Transverse colon (tissue), 4 donors: ENCODE measurements at regions not wholly inside any gene's neighbourhood (a gene's known extent, or its start where the extent isn't known, plus 50 kb on each side); places are given as distances from the start of the nearest gene placed in this dataset.

ENCODE experiments used
- DNase-seq: peaks from one replicate; pipeline ENCODE4 v3.0.0-alpha.2; 2019
- H3K27ac ChIP-seq, 4 donors: fragments of 200-600 bp; sonication (generic); 2 replicates each; pipeline ENCODE4 v1.5.1; 2016 to 2018; ENCODE audit warnings: inconsistent platforms in 4 of 4
- H3K27me3 ChIP-seq: fragments of 200-600 bp; sonication (generic); 2 replicates; pipeline ENCODE4 v1.5.1; 2017; ENCODE audit warnings: inconsistent platforms
- H3K36me3 ChIP-seq, 4 donors: fragments of 200-600 bp; sonication (generic); 2 replicates each; pipeline ENCODE4 v1.5.1; 2017 to 2019; ENCODE audit warnings: inconsistent platforms in 4 of 4
- H3K4me1 ChIP-seq, 4 donors: fragments of 200-600 bp; sonication (generic); 2 replicates each; pipeline ENCODE4 v1.5.1; 2017 to 2020; ENCODE audit warnings: inconsistent platforms in 4 of 4
- H3K4me3 ChIP-seq, 4 donors: fragments of 200-600 bp; sonication (generic); 1 replicate in 1 of 4; 2 replicates in 3 of 4; pipeline versions ENCODE4 v1.5.1 to v1.6.1; 2017 to 2019; ENCODE audit warnings: inconsistent platforms in 4 of 4
- H3K9me3 ChIP-seq, 2 donors: fragments of 200-600 bp; sonication (generic); 2 replicates each; pipeline ENCODE4 v1.5.1; 2017 to 2019; ENCODE audit warnings: inconsistent platforms in 2 of 2
- EP300 ChIP-seq: sonication (generic); formaldehyde crosslinking; IDR thresholded peaks from one replicate; pipeline ENCODE4 v1.6.1; 2017; ENCODE audit warnings: antibody characterized with exemption, low read depth
- POLR2A ChIP-seq: fragments of 450-650 bp; IDR thresholded peaks from one replicate; pipeline ENCODE4 v1.6.1; 2016; ENCODE audit warnings: antibody characterized with exemption, mild to moderate bottlenecking, moderate library complexity
- POLR2AphosphoS5 ChIP-seq, 3 donors: sonication (generic); formaldehyde crosslinking; IDR thresholded peaks; one replicate each; pipeline ENCODE4 v1.6.1; 2016; ENCODE audit warnings: antibody characterized with exemption in 3 of 3
- WGBS, 2 donors: methylation state at CpG; one replicate each; pipeline ENCODE4 v1.1.5; 2018; ENCODE audit warnings: low coverage in 1 of 2; 5-methylcytosine and 5-hydroxymethylcytosine counted together
- in situ Hi-C, 4 donors: fragments of 200-750 bp; cut with MboI; loops; one replicate each; pipeline versions ENCODE4 v1.15.0 to v1.15.1; 2017; ENCODE audit warnings: low sequenced_read_pairs in 3 of 4, low pct_ligation_motif_present in 1 of 4, low pct_unique_long_range_greater_than_20kb in 1 of 4
- intact Hi-C: fragments of 100-400 bp; cut with DNase I; formaldehyde crosslinking; loops from one replicate; pipeline ENCODE4 v1.15.1; 2023; ENCODE audit warnings: low total_unique reads
- TF ChIP-seq, protein P1 (sequence below), 5 experiments: fragments of 200-600 bp in 3 of 5; fragments of 450-650 bp in 2 of 5; sonication (generic) in 3 of 5; IDR thresholded peaks; 1 replicate in 2 of 5; 2 replicates in 3 of 5; pipeline ENCODE4 v1.5.1; 2016 to 2017; ENCODE audit warnings: antibody characterized with exemption in 5 of 5, inconsistent platforms in 3 of 5, mild to moderate bottlenecking in 2 of 5, moderate library complexity in 1 of 5

DNA sequence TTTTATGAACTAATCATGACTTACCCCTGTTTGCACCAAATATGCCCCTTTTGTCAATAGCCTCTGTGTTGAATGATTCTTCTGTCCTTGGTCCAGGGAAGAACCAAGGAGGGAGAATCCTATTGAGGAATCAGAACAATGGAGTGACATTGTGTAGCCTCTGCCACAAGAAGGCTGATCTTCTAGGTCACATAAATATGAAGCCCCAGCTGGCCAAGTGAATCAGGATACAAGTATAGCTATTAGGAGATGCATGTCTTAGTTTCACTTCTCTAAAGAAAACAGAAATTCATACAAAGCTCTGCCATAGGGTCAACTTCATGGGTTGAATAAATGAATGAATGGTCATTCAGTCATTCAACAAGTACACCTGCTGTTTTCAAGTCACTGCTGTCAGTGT lies 118.2 kb upstream of the BLID start:
- no peaks in the 10 kb centered on the region for H3K27me3 ChIP-seq
- no peak overlapping the region for H3K4me3 ChIP-seq
- TF ChIP-seq EP300: no peak
- TF ChIP-seq POLR2A: no peak
- no peak for TF ChIP-seq POLR2AphosphoS5 (IDR thresholded peaks at IDR 0.05)
- TF ChIP-seq, protein P1, sequence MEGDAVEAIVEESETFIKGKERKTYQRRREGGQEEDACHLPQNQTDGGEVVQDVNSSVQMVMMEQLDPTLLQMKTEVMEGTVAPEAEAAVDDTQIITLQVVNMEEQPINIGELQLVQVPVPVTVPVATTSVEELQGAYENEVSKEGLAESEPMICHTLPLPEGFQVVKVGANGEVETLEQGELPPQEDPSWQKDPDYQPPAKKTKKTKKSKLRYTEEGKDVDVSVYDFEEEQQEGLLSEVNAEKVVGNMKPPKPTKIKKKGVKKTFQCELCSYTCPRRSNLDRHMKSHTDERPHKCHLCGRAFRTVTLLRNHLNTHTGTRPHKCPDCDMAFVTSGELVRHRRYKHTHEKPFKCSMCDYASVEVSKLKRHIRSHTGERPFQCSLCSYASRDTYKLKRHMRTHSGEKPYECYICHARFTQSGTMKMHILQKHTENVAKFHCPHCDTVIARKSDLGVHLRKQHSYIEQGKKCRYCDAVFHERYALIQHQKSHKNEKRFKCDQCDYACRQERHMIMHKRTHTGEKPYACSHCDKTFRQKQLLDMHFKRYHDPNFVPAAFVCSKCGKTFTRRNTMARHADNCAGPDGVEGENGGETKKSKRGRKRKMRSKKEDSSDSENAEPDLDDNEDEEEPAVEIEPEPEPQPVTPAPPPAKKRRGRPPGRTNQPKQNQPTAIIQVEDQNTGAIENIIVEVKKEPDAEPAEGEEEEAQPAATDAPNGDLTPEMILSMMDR (IDR thresholded peaks at IDR 0.05): no peak
- H3K27ac ChIP-seq: no peak overlapping the region
- no peak for DNase-seq
- intact Hi-C loops (no loop called here), in situ Hi-C loops (no loop called here)
- H3K4me1 ChIP-seq: peaks cover 0 to 8% (median 0%) of the 10 kb centered on the region in 4 donors
- H3K36me3 ChIP-seq: no peaks in the 10 kb centered on the region
- no peaks in the 10 kb centered on the region for H3K9me3 ChIP-seq

DNA sequence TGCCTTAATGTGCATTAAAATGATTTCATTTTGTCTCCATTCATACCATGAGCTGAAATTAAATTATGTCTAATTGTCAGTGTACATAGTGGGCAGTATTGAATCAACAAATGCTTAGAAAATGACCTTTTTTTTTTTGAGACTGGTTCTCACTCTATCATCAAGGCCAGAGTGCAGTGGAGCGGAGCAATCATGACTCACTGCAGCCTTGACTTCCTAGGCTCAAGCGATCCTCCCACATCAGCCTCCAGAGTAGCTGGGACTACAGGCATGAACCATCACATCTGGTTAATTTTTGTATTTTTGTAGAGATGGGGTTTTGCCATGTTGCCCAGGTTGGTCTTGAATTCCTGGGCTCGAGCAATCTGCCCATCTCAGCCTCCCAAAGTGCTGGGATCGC lies 117.0 kb upstream of the BLID start:
- no peak for DNase-seq
- H3K4me3 ChIP-seq: no peak overlapping the region
- WGBS, 2 donors: 76 to 77% methylated on average over 2 to 4 of the region's 4 CpGs
- no peaks in the 10 kb centered on the region for H3K27me3 ChIP-seq
- in situ Hi-C loops (no loop called here), intact Hi-C loops (no loop called here)
- no peaks in the 10 kb centered on the region for H3K36me3 ChIP-seq
- H3K9me3 ChIP-seq: no peaks in the 10 kb centered on the region
- H3K27ac ChIP-seq: no peak overlapping the region
- peaks cover 0 to 8% (median 0%) of the 10 kb centered on the region in 4 donors for H3K4me1 ChIP-seq
- no peak for TF ChIP-seq EP300
- TF ChIP-seq POLR2AphosphoS5 (IDR thresholded peaks at IDR 0.05): no peak
- TF ChIP-seq, protein P1 (IDR thresholded peaks at IDR 0.05): no peak
- no peak for TF ChIP-seq POLR2A

DNA sequence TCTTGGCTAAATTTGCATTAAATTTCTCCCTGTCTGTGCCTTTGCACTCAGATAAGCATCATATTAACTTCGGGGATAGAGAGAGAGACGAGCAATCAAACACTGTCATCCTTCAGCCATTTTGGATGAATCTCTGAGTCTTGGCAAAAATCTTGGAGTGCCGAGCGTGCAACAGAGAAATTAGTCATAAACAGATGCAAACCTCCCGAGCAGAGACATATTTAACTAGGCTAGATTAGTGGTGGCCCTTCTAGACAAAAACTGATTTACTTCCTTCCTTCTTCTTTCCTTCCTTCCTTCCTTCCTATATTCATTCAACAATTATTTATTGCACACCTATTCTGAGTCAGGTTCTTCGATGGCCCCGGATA lies 114.4 kb upstream of the BLID start:
- no peaks in the 10 kb centered on the region for H3K27me3 ChIP-seq
- H3K36me3 ChIP-seq: no peaks in the 10 kb centered on the region
- no peaks in the 10 kb centered on the region for H3K9me3 ChIP-seq
- H3K4me3 ChIP-seq: no peak overlapping the region
- intact Hi-C loops (no loop called here), in situ Hi-C loops (no loop called here)
- DNase-seq: no peak
- TF ChIP-seq POLR2AphosphoS5 (IDR thresholded peaks at IDR 0.05) (no peak), POLR2A (no peak), EP300 (no peak)
- TF ChIP-seq, protein P1 (IDR thresholded peaks at IDR 0.05): no peak
- H3K27ac ChIP-seq: no peak overlapping the region
- WGBS, 2 donors: 57 to 82% methylated on average over 5 to 7 of the region's 7 CpGs
- H3K4me1 ChIP-seq: peaks cover 0 to 3% (median 0%) of the 10 kb centered on the region in 4 donors

DNA sequence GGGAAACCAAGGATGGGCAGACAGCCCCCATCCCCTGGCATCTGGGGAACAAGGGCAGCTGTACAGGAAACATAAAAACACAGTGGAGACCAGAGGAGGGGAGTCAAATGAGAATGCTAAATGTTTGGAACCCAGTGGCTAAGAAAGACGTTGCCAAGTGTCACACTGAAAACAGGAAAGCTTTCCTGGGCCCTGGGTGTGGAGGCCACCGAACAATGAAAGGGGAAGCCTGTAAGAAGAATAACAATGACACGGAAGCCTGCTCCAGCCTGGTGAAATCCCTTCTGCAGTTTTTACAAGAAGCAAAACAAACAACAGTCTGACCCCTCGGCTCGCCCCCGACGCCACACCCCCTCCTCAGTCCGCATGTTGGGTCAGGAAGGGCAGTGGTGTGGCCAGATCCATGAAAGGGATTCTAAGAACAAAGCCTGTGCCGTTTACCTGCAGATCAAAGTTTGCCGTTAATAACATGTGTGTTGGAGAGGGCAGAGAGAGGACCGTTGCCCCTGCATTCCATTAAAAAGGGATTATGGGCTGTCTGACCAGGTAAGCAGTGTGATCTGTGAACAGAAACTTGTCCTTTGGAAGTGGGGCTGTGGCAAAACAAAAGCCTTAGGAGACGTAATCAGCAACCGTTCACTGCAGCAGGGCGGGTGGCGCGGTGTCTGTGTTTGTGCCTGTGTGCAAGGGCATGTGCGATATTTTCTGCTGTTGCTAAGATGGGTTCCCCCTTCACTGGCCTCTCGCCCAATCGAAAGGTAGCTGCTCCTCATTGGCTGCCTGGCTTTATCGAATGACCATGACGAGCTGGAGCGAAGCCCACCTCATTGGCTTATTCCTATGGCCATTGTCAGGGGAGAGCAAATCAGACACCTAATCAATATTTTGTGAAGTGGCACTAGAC lies 113.7 kb upstream of the BLID start:
- no peak overlapping the region for H3K27ac ChIP-seq
- no peak for DNase-seq
- in situ Hi-C loops (no loop called here), intact Hi-C loops (no loop called here)
- 41 to 63% methylated on average over 14 to 22 of the region's 22 CpGs for WGBS, 2 donors
- no peaks in the 10 kb centered on the region for H3K4me1 ChIP-seq
- H3K9me3 ChIP-seq: no peaks in the 10 kb centered on the region
- no peak overlapping the region for H3K4me3 ChIP-seq
- H3K36me3 ChIP-seq: no peaks in the 10 kb centered on the region
- TF ChIP-seq, protein P1 (IDR thresholded peaks at IDR 0.05): no peak
- TF ChIP-seq POLR2A (no peak), POLR2AphosphoS5 (IDR thresholded peaks at IDR 0.05) (no peak), EP300 (no peak)
- no peaks in the 10 kb centered on the region for H3K27me3 ChIP-seq
